HG02642 (cell line): ENCODE measurements at regions not wholly inside any gene's neighbourhood (a gene's known extent, or its start where the extent isn't known, plus 50 kb on each side); places are given as distances from the start of the nearest gene placed in this dataset.

Experiments
- ATAC-seq: cut with Tn5 transposase; IDR thresholded peaks from one replicate; pipeline ENCODE4 v1.9.1; 2021; ENCODE audit warnings: mild to moderate bottlenecking; ENCODE audit not compliant: unreplicated experiment, poor library complexity

DNA sequence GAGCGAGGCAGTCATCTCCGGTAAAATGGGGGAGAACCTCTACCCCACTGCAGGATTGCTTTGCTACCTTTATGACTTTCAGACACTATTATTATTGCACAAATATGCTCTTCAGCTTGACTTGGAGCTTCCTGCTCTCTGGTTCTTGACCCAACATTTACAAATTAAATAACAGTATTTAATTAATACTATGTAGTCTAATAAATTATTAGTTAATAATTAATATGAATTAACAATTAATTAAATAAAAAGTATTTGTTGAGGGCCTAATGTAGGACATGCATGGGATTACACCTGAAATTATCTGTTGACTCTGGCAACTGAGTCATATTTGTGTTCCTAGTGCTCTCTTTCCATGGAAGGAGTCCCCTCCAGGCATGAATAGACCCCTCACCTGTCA lies 359.9 kb downstream of the SIPA1L2 start:
- ATAC-seq, result no peak

DNA sequence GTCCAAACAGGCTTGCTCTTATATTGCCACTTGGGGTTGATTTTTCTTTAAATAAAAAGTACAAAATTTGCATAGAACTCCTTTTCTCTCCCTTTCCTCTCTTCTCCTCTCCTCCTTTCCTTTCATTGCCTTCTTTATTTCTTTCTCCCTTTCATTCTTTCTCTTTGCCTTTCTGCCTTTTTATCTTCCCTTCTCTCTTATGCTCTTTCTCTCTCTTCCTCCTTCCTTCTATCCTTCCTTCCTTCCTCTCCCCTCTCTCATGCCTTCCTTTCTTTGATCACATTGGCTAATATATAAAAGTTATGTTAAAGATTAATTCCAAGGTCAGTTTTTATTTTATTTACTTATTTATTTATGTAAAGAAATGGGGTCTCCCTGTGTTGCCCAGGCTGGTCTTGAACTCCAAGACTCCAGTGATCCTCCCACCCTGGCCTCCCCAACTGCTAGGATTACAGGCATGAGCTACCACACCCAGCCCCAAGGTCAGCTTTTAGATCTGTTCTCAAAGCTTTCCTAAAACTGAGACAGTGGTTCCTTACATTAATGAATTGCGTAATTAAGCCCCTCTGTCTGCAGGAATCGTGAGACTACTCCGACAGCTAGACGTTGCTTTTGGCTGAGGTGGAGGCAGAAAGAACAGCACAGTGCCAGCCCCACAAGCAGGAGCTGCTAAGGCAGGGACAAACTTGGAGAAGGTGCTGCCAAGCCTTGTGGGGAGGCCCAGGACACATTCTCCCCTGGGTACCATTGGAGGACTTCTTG lies 361.9 kb downstream of the SIPA1L2 start:
- no peak for ATAC-seq

GRCh38 chr1:232267092-232267836 lies 362.7 kb downstream of the SIPA1L2 start:
- no peak for ATAC-seq

DNA sequence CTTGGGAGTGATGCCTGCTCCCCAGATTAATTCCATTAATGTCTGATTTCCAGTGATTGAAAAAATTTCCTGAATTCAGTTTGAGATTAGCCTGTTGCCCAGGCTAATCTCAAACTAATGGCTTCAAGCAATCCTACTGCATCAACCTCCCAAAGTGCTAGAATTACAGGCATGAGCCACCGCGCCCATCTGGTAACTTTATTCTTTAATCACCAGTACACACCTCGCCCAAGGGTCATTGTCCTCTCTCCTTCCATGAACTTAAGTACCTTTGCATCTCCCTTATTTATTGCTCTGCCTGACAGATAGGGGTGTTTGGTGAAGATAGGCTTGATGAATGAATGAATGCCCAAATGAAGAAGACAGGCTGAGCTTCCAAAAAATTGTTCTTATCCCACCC lies 366.5 kb downstream of the SIPA1L2 start:
- no peak for ATAC-seq

- no peak for ATAC-seq
These were observed 366.9 kb downstream of the SIPA1L2 start for GRCh38 chr1:232262991-232263390.

DNA sequence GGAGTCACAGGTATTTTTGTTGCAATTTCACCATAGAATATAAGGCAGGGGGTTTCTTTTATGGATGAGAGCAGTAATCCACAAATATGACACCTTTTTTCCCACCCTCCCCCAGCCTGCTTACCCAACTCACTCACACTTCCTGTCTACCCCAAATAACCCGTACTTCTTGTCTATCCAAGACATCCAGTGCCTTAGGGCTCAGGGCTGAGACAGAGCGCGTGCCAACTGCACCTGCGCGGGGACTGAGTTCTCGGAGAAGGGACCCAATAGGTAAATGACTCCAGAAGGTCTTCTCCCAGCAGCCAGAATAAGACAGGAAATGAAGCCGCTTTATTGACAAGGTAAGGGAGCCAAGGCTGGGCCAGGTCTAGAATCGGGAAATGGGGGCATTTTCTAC lies 369.1 kb downstream of the SIPA1L2 start:
- ATAC-seq, result no peak

- no peak for ATAC-seq
These were observed 369.9 kb downstream of the SIPA1L2 start for GRCh38 chr1:232260045-232260444.

- no peak for ATAC-seq
These were observed 370.6 kb downstream of the SIPA1L2 start for GRCh38 chr1:232259333-232259732.

- no peak for ATAC-seq
These were observed 377.3 kb downstream of the SIPA1L2 start for GRCh38 chr1:232252546-232253118.

- ATAC-seq, result no peak
These were observed 379.1 kb downstream of the SIPA1L2 start for GRCh38 chr1:232250838-232251237.

GRCh38 chr1:232249861-232250777 lies 379.8 kb downstream of the SIPA1L2 start:
- ATAC-seq, result no peak

DNA sequence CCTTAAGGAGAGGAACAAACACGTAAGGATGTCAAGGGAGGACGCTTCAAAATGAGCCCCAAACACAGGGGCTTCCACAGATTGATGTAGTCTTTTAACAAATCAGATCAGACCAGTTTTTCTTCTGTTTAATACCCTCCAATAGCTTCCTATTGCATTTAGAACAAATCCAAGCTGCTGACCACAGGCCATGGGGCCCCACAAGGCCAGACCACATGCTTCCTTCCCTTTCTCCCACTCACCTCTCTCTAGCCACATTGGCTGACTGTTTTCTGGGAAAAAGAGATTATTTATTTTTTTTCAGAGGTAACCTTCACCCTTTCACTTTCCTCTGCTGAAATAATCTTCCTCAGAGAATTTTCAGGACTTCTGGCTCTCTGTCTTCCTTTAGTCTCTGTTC lies 380.6 kb downstream of the SIPA1L2 start:
- no peak for ATAC-seq

DNA sequence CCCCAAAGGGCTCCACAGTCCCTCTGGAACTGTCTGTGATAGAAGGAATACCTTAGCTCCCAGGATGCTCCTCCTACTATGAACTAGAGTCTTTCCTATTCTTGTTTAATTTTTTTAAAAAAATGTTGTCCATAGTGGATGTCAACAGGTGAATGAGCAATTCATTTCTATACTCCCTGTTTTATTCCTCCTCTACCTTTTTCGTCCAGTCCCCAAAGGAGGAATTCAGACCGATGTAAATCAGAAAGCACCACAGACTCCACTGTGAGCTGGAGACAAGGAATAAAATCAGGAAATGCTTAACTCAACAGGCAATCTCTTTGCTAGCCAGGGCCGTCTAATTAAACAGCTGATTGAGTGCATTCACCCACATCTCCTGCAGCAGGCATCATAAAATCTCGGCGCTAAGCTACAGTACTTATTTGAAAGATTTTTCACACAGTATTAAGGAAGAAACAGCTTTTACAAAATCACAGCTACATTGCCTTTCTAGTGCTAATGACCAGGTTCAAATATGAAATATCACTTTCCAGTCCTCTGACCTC lies 381.6 kb downstream of the SIPA1L2 start:
- no peak for ATAC-seq

DNA sequence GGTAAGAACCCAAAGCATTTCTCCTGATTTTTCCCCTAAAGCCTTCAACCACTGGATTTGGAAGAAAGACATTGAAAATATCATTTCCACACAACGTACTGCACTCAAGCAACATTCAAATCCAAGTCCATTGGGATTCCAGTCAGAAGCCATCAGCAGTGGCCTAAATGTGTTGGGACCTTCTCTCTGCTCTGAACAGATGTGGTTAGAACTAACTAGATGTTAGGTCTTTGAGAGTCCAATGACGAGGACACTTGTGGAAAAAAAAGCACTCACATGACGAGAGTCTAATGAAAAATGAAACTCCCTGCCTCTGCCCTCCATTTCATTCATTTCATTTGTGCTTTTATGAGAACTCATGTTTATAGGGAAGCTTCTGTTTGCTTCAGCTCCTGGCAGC lies 382.3 kb downstream of the SIPA1L2 start:
- ATAC-seq, result no peak

DNA sequence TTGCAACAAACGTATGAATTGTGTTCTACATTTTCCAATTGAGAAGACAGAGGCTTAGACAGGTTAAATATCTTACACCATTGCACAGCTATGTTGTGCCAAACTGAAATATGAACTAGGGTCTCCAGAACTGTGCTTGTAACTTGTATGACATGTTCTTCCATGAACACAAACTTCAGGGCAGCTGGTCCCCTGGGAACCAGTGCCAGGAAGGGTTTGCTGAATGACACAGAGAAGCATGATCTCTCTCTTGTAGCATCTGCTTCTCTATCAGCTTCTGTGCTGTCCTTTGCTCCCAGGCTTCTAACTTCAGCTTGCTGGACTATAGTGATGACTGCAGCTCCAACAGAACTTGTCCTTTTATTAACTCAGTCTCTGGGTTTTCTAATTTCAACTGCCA lies 385.5 kb downstream of the SIPA1L2 start:
- no peak for ATAC-seq

- no peak for ATAC-seq
These were observed 389.9 kb downstream of the SIPA1L2 start for GRCh38 chr1:232239998-232240397.

DNA sequence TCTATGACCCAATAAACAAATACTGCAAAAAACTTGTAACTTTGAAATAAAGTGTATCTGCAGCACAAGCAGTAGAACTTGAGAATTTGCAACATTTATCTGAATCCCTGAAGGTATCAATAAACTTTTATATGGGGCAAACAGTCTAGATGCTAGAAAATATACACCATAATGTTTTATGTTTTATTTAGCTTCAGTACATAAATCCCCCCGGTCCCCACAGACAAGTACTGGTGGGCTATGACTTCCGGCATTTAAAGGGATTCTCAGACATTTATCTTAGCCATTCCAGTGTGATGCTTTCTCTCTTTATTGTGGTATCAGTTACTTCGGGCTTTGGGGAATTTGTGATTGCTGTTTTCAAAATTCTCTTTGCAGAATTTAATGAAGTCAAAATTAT lies 390.4 kb downstream of the SIPA1L2 start:
- no peak for ATAC-seq

DNA sequence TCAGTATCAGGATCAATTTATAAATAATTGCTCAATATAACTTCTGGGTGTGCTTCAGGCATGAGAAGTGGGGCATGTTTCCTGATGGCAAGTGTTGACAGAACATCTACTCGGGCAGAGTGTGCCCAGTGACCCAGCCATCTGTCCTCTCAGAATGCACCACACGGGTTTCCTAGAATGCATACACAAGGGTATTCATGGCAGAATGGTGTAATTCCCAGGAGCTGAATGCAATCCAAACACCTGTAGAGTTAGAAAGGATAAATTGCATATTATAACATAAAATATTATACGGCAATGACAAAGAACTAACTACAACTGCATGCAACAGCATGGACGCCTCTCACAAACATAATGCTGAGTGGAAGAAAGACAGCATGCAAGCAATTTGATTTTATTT lies 391.9 kb downstream of the SIPA1L2 start:
- no peak for ATAC-seq

GRCh38 chr1:232227306-232227705 lies 402.6 kb downstream of the SIPA1L2 start:
- no peak for ATAC-seq

DNA sequence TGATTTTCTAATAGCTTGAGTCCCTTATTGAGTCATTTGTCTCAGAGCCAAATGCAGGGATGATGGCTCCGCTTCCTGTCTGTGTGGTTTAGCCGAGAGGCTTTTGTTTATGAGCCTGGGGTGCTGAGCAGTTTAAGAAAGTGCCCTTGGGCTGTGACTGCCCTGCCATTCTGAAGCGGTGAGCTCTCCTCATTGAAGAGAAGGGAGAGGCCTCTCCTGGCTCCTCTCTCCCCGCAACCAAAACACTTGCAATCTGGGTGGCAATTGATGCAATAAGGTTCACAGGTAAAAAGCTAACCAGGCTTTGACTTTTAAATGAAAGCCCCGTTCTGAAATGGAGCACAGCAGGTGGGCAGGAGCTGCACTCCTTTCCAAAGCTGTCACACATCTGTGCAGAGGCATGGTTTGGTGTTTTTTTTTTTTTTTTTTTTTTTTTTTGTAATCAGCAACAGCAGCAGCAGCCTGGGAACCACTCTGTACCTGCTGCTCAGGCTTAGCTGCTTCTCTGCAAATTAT lies 403.7 kb downstream of the SIPA1L2 start:
- no peak for ATAC-seq
